ENCODE measurements at regions not wholly inside any gene's neighbourhood (a gene's known extent, or its start where the extent isn't known, plus 50 kb on each side); places are given as distances from the start of the nearest gene placed in this dataset.

GRCh38 chr1:90501281-90501680 lies 215.8 kb downstream of the BARHL2 start:
- no peak for TF ChIP-seq TEAD4 (CRISPR knock-in tag; IDR thresholded peaks at IDR 0.05)
- no peak for TF ChIP-seq JUN (CRISPR knock-in tag; IDR thresholded peaks at IDR 0.05)
- TF ChIP-seq CTCF (IDR thresholded peaks at IDR 0.05), result no peak
- TF ChIP-seq GABPB1 (CRISPR knock-in tag; IDR thresholded peaks at IDR 0.05), result no peak
- TF ChIP-seq ATF1 (CRISPR knock-in tag; IDR thresholded peaks at IDR 0.05), result no peak
- no peak for TF ChIP-seq FOXJ3 (CRISPR knock-in tag; IDR thresholded peaks at IDR 0.05; ENCODE audit: borderline replicate concordance)
- TF ChIP-seq, protein P1, sequence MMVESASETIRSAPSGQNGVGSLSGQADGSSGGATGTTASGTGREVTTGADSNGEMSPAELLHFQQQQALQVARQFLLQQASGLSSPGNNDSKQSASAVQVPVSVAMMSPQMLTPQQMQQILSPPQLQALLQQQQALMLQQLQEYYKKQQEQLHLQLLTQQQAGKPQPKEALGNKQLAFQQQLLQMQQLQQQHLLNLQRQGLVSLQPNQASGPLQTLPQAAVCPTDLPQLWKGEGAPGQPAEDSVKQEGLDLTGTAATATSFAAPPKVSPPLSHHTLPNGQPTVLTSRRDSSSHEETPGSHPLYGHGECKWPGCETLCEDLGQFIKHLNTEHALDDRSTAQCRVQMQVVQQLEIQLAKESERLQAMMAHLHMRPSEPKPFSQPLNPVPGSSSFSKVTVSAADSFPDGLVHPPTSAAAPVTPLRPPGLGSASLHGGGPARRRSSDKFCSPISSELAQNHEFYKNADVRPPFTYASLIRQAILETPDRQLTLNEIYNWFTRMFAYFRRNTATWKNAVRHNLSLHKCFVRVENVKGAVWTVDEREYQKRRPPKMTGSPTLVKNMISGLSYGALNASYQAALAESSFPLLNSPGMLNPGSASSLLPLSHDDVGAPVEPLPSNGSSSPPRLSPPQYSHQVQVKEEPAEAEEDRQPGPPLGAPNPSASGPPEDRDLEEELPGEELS (CRISPR knock-in tag; IDR thresholded peaks at IDR 0.05), result no peak
- TF ChIP-seq MYBL2 (CRISPR knock-in tag; IDR thresholded peaks at IDR 0.05), result no peak
- no peak for TF ChIP-seq MAX (CRISPR knock-in tag; IDR thresholded peaks at IDR 0.05)
- no peak for TF ChIP-seq CREB1 (CRISPR knock-in tag; IDR thresholded peaks at IDR 0.05)
- TF ChIP-seq, protein P2, sequence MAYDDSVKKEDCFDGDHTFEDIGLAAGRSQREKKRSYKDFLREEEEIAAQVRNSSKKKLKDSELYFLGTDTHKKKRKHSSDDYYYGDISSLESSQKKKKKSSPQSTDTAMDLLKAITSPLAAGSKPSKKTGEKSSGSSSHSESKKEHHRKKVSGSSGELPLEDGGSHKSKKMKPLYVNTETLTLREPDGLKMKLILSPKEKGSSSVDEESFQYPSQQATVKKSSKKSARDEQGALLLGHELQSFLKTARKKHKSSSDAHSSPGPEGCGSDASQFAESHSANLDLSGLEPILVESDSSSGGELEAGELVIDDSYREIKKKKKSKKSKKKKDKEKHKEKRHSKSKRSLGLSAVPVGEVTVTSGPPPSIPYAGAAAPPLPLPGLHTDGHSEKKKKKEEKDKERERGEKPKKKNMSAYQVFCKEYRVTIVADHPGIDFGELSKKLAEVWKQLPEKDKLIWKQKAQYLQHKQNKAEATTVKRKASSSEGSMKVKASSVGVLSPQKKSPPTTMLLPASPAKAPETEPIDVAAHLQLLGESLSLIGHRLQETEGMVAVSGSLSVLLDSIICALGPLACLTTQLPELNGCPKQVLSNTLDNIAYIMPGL (CRISPR knock-in tag; IDR thresholded peaks at IDR 0.05), result no peak
- no peak for TF ChIP-seq ESRRA (CRISPR knock-in tag; IDR thresholded peaks at IDR 0.05; ENCODE audit: borderline replicate concordance)

Data from WTC11 (cell line).